Cardiac muscle cell (in vitro differentiated cells and primary cell): ENCODE measurements at regions not wholly inside any gene's neighbourhood (a gene's known extent, or its start where the extent isn't known, plus 50 kb on each side); places are given as distances from the start of the nearest gene placed in this dataset.

Source experiments
- DNase-seq, 2 donors: peaks; one replicate each; pipeline versions ENCODE4 v3.0.0 to v3.0.0-alpha.2; 2010 to 2017; ENCODE audit warnings: low read depth in 1 of 2, low spot score in 1 of 2
- H3K27ac ChIP-seq: fragments of 200-600 bp; sonication (generic); 2 replicates; pipeline ENCODE4 v1.5.1; 2016
- H3K27me3 ChIP-seq: fragments of 200-600 bp; sonication (generic); 2 replicates; pipeline ENCODE4 v1.6.0; 2016; ENCODE audit warnings: control low read depth
- H3K36me3 ChIP-seq: fragments of 200-600 bp; sonication (generic); 2 replicates; pipeline ENCODE4 v1.5.1; 2016; ENCODE audit warnings: control low read depth
- H3K4me1 ChIP-seq: fragments of 200-600 bp; sonication (generic); 2 replicates; pipeline ENCODE4 v1.8.1; 2017; ENCODE audit warnings: low read depth, mild to moderate bottlenecking, mixed run types
- H3K4me3 ChIP-seq: fragments of 200-600 bp; sonication (generic); 2 replicates; pipeline ENCODE4 v1.5.1; 2016; ENCODE audit warnings: mild to moderate bottlenecking
- H3K9me3 ChIP-seq: fragments of 200-600 bp; sonication (generic); 2 replicates; pipeline ENCODE4 v1.5.1; 2017; ENCODE audit warnings: low read depth, mild to moderate bottlenecking, control low read depth
- TF ChIP-seq, protein P1 (sequence below): IDR thresholded peaks from 2 replicates; pipeline ENCODE4 v1.5.1; 2012; ENCODE audit warnings: low read depth, mild to moderate bottlenecking, low read length

DNA sequence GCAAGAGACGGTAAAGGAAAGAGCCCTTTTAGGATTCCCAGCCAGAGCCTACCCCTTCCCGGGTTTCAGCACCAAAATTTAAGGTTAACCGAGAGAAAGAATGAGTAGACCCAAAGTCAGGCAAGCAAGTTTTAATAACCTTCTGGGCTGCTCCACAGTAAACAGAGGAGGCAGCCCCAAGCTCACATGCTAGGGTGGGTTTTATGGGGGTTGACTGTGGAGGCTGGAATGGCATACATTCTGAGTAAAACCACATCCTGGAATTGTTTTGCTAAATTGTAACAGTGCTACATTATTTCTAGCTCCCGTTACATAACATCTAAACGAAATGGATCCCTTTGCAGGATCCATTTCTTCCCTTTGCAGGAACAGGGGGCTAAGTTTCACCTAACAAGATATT is 102.2 kb upstream of the USP9Y start:
- Histone ChIP-seq H3K36me3 (no peaks in the 10 kb centered on the region), H3K9me3 (no peaks in the 10 kb centered on the region), H3K27ac (no peak overlapping the region), H3K4me3 (no peak overlapping the region), H3K27me3 (no peaks in the 10 kb centered on the region), H3K4me1 (no peaks in the 10 kb centered on the region)
- DNase-seq = no peak
- TF ChIP-seq, protein P1, sequence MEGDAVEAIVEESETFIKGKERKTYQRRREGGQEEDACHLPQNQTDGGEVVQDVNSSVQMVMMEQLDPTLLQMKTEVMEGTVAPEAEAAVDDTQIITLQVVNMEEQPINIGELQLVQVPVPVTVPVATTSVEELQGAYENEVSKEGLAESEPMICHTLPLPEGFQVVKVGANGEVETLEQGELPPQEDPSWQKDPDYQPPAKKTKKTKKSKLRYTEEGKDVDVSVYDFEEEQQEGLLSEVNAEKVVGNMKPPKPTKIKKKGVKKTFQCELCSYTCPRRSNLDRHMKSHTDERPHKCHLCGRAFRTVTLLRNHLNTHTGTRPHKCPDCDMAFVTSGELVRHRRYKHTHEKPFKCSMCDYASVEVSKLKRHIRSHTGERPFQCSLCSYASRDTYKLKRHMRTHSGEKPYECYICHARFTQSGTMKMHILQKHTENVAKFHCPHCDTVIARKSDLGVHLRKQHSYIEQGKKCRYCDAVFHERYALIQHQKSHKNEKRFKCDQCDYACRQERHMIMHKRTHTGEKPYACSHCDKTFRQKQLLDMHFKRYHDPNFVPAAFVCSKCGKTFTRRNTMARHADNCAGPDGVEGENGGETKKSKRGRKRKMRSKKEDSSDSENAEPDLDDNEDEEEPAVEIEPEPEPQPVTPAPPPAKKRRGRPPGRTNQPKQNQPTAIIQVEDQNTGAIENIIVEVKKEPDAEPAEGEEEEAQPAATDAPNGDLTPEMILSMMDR = no peak

DNA sequence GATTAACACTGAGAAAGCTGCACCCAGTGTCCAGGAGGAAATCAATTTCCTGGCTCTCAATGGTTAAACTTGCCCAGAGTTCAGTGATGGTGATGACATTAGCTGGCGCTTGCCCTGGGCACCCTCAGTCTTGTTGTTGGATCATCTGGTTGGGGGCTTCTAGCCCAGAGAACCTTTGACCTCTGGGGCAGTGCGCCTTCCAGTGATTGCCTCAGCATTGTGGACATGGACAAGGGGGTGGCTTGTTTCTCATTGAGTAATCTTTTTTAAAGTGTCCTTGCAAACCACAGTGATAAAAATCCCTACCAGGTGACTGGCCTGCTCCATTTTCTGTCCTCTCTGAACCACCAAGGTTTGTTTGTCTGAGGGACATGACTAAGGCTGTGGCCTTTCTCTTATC is 95.6 kb upstream of the USP9Y start:
- DNase-seq = no peak
- TF ChIP-seq, protein P1 = no peak

DNA sequence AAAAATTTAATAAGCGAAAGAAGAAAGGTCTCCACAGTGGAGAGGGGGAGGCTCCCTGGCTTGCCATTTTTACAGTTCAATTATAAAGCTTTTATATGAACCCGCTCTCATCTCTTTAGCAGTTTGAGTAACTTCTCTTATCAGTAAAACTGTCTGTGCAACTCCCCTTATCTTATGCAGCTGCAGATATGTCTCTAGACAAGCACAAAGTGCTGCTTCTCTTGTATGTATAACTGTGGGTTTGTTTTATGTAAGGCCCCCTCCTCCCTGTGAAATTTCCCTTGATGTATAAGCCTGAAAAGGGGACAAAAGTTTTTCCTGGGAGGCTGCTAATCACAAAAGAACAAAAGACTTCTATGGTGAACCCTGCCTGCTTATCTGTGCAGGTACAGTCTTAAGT is 90.2 kb upstream of the USP9Y start:
- Histone ChIP-seq H3K9me3 (no peaks in the 10 kb centered on the region), H3K4me3 (no peak overlapping the region), H3K36me3 (no peaks in the 10 kb centered on the region), H3K4me1 (no peaks in the 10 kb centered on the region), H3K27ac (no peak overlapping the region), H3K27me3 (no peaks in the 10 kb centered on the region)
- no peak for DNase-seq
- TF ChIP-seq, protein P1 = no peak

More for the DNA sequence above, 95.6 kb upstream of the USP9Y start:
- H3K4me1 ChIP-seq = no peaks in the 10 kb centered on the region
- H3K36me3 ChIP-seq = no peaks in the 10 kb centered on the region
- no peaks in the 10 kb centered on the region for H3K9me3 ChIP-seq
- no peak overlapping the region for H3K27ac ChIP-seq
- H3K27me3 ChIP-seq = no peaks in the 10 kb centered on the region
- no peak overlapping the region for H3K4me3 ChIP-seq

DNA sequence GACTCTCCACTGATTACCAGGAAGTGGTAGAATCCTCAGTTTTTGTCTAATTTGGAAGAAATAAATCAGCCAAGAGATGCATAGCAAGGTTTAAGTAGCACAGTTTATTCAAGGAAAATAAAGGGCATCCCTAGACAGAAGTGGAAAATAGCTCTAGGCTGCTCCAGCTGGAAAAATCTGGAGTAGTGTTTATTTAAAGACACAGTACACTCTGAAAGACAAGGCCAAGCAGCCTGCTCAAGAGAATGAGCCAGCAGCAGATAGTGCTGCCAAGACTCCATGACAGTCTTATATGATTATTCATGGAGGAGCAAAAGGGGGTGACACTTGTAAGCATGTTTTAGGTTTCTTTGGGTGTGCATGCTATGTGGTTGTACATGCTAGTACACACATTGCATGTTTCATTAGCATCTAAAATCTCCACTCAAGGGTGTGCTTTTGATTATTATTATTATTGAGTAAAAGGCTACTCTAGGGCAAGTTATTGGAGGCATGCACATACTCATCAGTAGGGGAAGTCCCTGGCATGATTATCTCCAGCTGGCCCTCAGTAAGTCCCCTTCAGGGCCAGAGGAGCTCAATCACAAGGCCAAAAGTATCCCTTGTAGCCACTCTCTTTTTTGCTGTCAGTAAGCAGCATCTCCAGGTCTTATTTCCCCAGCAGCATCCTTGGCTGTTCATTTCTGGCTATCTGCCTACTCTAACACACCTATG is 85.1 kb upstream of the USP9Y start:
- no peaks in the 10 kb centered on the region for H3K36me3 ChIP-seq
- no peaks in the 10 kb centered on the region for H3K4me1 ChIP-seq
- no peaks in the 10 kb centered on the region for H3K27me3 ChIP-seq
- TF ChIP-seq, protein P1 = no peak
- H3K27ac ChIP-seq = no peak overlapping the region
- no peak overlapping the region for H3K4me3 ChIP-seq
- DNase-seq = no peak
- no peaks in the 10 kb centered on the region for H3K9me3 ChIP-seq

DNA sequence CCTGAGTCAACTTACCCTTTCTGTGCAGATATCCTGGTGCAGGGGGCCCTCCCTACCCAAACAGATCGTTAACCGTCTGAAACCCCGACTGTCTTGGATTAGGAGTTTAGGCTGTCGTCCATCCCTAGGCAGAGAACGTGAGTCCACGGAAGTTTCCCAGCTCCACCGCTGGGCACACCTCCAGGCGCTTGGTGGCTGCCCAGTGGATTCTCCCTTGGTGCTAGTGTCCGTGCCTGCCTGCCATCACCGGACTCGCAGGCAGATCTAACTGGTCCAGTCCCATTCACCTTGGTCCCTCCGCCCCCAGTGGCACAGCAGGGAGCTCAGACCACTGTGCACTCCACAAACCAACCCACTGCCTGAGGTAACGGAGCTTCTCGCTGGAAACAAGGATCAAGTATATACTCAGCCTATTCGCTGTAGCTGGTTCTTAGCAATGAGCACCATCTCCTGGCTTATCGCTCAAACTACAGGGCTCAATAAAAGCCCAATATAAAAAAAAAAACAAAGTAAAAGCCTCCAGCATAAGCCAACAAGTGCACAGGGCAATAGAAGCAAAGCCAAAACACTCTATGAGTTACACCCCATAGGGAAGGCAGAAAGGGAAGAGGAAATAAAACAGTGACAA is 79.5 kb upstream of the USP9Y start:
- DNase-seq = peak in 1 of 2 donors; percentile 37
- Histone ChIP-seq H3K27me3 (no peaks in the 10 kb centered on the region), H3K36me3 (no peaks in the 10 kb centered on the region), H3K9me3 (no peaks in the 10 kb centered on the region), H3K27ac (no peak overlapping the region), H3K4me3 (no peak overlapping the region), H3K4me1 (no peaks in the 10 kb centered on the region)
- TF ChIP-seq, protein P1 = peak; percentile 40
